ENCODE measurements at regions not wholly inside any gene's neighbourhood (a gene's known extent, or its start where the extent isn't known, plus 50 kb on each side); places are given as distances from the start of the nearest gene placed in this dataset.

DNA sequence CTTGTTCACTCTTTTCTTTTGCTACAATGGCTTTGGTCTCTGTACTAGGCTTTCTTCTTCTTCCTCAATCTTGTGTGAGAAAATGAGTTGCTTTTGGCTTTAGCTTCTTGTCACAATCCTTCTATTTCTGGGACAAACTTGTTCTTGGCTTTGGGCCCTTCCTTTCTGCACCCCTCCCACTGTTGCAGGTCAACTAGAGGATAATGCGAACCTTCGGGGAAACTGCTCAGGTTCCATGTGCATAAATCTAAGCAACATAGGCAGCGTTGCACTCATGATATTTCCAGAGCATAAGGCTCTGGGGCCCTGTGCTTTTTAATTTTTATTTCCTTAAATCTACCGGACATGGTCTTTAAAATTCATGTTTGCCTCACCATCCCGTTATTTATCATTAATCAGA lies 89.8 kb upstream of the LRIG3 start:
- Histone ChIP-seq H3K27me3 (ENCODE audit: insufficient read depth, low read length, poor library complexity, severe bottlenecking) (no peaks in the 10 kb centered on the region), H3K4me1 (ENCODE audit: insufficient read depth, low read length, poor library complexity, severe bottlenecking) (no peaks in the 10 kb centered on the region), H3K4me3 (ENCODE audit: low read length, poor library complexity, severe bottlenecking) (no peak overlapping the region), H3K79me2 (ENCODE audit: insufficient read depth, low read length) (no peaks in the 10 kb centered on the region), H2AFZ (ENCODE audit: low read length) (no peak overlapping the region), H3K36me3 (ENCODE audit: insufficient read depth, low read length) (no peaks in the 10 kb centered on the region), H3F3A (ENCODE audit: low read depth) (no peaks in the 10 kb centered on the region), H3K9me3 (ENCODE audit: insufficient read depth, low read depth, low read length) (no peaks in the 10 kb centered on the region), H3K4me2 (ENCODE audit: low read depth, low read length, poor library complexity, severe bottlenecking) (no peak overlapping the region), H4K20me1 (ENCODE audit: insufficient read depth, low read length, poor library complexity, severe bottlenecking) (no peaks in the 10 kb centered on the region), H3K9me2 (replicated peaks; ENCODE audit: low read depth, low read length) (no peaks in the 10 kb centered on the region), H3K9ac (ENCODE audit: low read depth, low read length, poor library complexity, severe bottlenecking) (no peak overlapping the region)
- TF ChIP-seq EZH2phosphoT487 (IDR thresholded peaks at IDR 0.05; ENCODE audit: borderline replicate concordance) = no peak
- no peak for TF ChIP-seq CTCF (conservative IDR thresholded peaks at IDR 0.05; ENCODE audit: low read length)

DNA sequence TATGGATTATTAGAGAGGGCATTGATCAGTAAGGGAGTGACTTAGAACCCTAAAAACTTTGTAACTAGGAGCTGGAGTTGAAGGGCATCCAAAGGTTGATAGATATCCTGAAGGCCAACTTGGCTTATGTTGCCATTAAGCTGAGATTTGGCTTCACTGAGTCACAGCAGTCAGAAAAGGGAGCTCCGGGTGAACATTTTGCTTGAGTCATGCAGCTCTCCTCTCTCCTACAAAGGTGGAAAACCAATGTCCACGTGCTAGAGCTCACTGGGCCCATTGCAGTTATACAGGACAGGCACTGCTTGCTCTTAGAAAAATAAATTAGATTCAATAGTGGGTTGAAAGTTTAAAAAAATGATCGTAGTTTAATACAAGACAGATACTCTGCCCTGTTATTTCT lies 87.3 kb upstream of the LRIG3 start:
- no peaks in the 10 kb centered on the region for H3K9me2 ChIP-seq (replicated peaks; ENCODE audit: low read depth, low read length)
- TF ChIP-seq CTCF (conservative IDR thresholded peaks at IDR 0.05; ENCODE audit: low read length) = no peak
- no peak for TF ChIP-seq EZH2phosphoT487 (IDR thresholded peaks at IDR 0.05; ENCODE audit: borderline replicate concordance)
- no peak overlapping the region for H3K4me2 ChIP-seq (ENCODE audit: low read depth, low read length, poor library complexity, severe bottlenecking)
- no peaks in the 10 kb centered on the region for H3K27me3 ChIP-seq (ENCODE audit: insufficient read depth, low read length, poor library complexity, severe bottlenecking)
- H3K36me3 ChIP-seq (ENCODE audit: insufficient read depth, low read length) = no peaks in the 10 kb centered on the region
- no peaks in the 10 kb centered on the region for H4K20me1 ChIP-seq (ENCODE audit: insufficient read depth, low read length, poor library complexity, severe bottlenecking)
- no peaks in the 10 kb centered on the region for H3K9me3 ChIP-seq (ENCODE audit: insufficient read depth, low read depth, low read length)
- H3F3A ChIP-seq (ENCODE audit: low read depth) = no peaks in the 10 kb centered on the region
- H3K79me2 ChIP-seq (ENCODE audit: insufficient read depth, low read length) = no peaks in the 10 kb centered on the region
- no peaks in the 10 kb centered on the region for H3K4me1 ChIP-seq (ENCODE audit: insufficient read depth, low read length, poor library complexity, severe bottlenecking)
- no peak overlapping the region for H3K9ac ChIP-seq (ENCODE audit: low read depth, low read length, poor library complexity, severe bottlenecking)
- H3K4me3 ChIP-seq (ENCODE audit: low read length, poor library complexity, severe bottlenecking) = no peak overlapping the region
- H2AFZ ChIP-seq (ENCODE audit: low read length) = no peak overlapping the region

GRCh38 chr12:59005193-59005955 lies 85.1 kb upstream of the LRIG3 start:
- no peaks in the 10 kb centered on the region for H3K36me3 ChIP-seq (ENCODE audit: insufficient read depth, low read length)
- H2AFZ ChIP-seq (ENCODE audit: low read length) = no peak overlapping the region
- H3K9ac ChIP-seq (ENCODE audit: low read depth, low read length, poor library complexity, severe bottlenecking) = no peak overlapping the region
- no peaks in the 10 kb centered on the region for H3F3A ChIP-seq (ENCODE audit: low read depth)
- H3K4me2 ChIP-seq (ENCODE audit: low read depth, low read length, poor library complexity, severe bottlenecking) = no peak overlapping the region
- H3K9me3 ChIP-seq (ENCODE audit: insufficient read depth, low read depth, low read length) = no peaks in the 10 kb centered on the region
- TF ChIP-seq CTCF (conservative IDR thresholded peaks at IDR 0.05; ENCODE audit: low read length) (no peak), EZH2phosphoT487 (IDR thresholded peaks at IDR 0.05; ENCODE audit: borderline replicate concordance) (no peak)
- no peaks in the 10 kb centered on the region for H4K20me1 ChIP-seq (ENCODE audit: insufficient read depth, low read length, poor library complexity, severe bottlenecking)
- no peak overlapping the region for H3K4me3 ChIP-seq (ENCODE audit: low read length, poor library complexity, severe bottlenecking)
- H3K9me2 ChIP-seq (replicated peaks; ENCODE audit: low read depth, low read length) = no peaks in the 10 kb centered on the region
- no peaks in the 10 kb centered on the region for H3K4me1 ChIP-seq (ENCODE audit: insufficient read depth, low read length, poor library complexity, severe bottlenecking)
- no peaks in the 10 kb centered on the region for H3K27me3 ChIP-seq (ENCODE audit: insufficient read depth, low read length, poor library complexity, severe bottlenecking)
- H3K79me2 ChIP-seq (ENCODE audit: insufficient read depth, low read length) = no peaks in the 10 kb centered on the region
